ENCODE measurements at regions not wholly inside any gene's neighbourhood (a gene's known extent, or its start where the extent isn't known, plus 50 kb on each side); places are given as distances from the start of the nearest gene placed in this dataset.

DNA sequence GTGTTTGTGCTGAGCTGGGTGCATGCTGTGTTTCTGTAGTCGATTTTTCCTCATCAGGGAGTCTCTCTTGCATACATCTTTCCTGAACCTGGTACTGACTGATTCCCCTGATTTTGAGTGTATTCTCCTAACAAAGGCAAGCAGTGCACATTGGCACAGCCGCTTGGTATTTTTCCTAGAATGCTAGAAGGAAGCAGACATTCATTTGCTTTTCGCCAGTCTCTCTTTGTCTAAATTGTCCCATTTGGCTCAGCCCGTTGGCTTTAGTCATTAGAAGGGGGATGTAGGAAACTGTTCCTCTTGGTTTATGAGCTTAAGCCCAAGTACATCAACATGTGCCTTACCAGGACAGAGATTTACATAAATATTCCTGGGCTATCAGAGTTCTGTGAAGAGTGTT is 266.1 kb upstream of the TMTC4 start:
- no peak for DNase-seq (ENCODE audit: low read depth, low spot score)

GRCh38 chr13:100933841-100934240 is 259.2 kb upstream of the TMTC4 start:
- no peak for DNase-seq (ENCODE audit: low read depth, low spot score)

DNA sequence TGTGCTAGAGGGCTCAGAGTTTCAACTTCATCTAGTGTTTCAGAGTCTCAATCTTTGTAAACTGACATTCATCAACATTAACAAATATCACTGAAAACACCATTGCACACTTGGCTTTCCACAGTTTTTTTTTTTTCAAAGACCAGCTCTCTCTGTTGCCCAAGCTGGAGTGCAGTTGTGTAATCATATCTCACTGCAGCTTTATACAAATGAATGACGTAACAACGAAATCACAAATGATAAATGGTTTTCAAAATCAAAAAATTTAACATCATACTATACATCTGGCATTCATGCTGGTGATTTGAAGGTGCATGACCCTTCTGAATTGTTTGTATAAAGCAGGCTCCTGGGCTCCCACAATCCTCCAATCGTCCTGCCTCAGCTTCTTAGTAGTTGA is 248.0 kb upstream of the TMTC4 start:
- no peak for DNase-seq (ENCODE audit: low read depth, low spot score)

DNA sequence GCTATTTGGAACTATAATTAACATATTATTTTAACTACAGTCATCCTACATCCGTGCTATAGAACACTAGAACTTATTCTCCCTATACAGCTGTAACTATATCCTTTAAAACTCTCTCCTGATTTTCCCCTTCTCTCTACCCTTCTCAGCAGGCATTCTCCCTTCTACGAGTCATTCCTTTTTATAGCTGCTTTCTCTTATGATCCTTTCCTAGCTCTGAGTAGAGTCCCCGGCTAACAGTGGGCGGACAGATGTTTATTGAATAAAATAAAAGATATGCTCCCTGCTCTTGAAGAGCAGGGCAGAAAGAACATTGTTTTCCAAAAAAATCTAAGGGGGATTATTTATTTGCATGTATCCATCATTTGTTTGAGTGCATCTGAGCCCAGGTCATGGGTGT is 246.5 kb upstream of the TMTC4 start:
- no peak for DNase-seq (ENCODE audit: low read depth, low spot score)

DNA sequence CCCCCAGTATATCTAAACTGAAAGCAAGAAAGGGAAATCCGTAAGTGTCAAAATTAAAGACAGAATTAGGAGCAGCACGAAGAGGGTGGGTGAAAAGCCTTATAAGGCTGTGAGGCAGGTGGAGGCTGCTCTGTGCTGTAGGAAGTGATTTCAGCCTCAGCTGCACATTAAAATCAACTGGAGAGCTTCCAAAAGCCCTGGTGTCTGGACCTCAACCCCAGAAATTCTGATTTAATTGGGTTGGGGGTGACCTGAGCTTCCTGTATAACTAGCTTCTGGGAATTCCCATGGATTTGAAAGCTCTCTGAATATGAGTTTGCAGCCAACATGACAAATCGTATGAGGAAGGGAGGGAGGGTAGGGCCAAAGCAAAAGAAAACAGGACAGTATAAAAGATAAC is 242.4 kb upstream of the TMTC4 start:
- no peak for DNase-seq (ENCODE audit: low read depth, low spot score)

DNA sequence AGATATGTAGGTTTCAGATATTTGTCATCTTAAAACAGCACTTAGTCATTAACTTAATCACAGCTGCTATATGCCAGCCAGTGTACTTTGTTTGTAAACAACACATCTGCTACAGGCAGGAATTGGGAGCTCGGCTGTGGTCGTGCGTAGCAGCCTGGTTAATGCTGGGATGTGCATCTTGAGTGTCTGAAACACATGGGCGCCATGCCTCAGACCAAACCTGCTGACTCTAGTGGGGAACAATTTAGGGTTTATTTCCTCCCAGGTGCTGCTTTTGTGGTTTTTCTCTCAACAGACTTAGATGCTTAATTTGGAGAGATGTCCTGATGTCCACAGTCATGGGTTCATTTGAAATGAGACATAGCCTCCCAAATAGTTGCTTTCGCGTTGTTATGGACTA is 238.5 kb upstream of the TMTC4 start:
- DNase-seq (ENCODE audit: low read depth, low spot score): no peak

DNA sequence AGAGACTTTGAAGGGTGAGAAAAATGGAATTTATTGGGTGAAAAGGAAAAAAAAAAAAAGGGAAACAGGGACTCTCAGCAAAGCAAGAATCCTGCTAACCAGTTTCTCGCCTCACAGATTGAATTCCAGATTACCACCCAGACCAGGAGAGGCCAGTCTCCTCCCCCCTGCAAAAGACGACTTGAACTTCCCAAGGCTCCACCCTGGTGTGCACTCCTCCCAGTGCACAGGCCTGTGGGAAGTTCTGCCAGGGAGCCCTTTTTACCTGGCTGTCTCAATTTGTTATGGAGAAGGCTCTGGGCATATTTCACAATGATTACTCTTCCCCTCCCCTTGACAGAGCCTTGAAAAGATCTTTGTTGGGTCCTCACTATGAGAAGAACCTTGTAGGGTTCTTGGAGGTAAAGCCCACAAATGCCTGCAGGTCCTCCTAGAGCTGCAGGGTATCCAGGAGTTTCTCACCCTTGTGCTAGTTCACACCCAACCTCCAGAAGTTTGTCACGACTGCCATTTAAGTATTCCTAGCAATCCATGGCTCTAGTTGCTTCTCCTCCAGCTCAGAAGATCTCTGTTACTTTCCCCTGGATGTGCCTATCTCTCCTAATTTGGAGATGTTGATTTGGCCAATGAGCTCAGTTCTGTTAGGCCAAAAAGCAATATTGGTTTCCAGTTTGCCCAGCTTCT is 229.8 kb upstream of the TMTC4 start:
- DNase-seq (ENCODE audit: low read depth, low spot score): no peak

DNA sequence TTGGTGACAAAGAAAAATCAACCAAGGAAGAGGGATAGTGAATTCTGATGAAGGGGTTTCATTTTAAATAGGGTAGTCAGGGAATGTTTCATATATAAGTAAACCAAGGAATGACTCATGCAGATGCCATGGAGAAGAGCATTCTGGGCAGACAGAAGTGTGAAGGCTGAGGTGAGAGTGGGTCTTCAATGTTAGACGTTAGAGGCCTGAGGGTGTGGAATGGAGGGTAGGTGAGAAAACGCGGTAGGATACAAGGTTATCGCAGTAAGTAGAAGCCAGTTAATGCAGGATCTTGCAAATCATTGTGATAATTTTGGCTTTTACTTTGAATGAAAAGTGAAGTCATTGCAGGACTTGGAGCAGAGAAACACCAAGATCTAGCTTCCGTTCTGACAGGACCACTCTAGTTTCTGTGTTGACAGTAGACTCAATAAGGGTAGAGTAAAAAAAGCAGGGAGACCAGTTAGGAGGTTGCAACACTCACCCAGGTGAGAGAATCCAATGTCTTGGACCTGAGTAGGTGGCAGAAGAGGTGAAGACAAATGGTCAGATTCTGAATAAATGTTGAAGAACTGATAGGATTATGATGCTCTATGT is 225.2 kb upstream of the TMTC4 start:
- DNase-seq (ENCODE audit: low read depth, low spot score): no peak

GRCh38 chr13:100898431-100898830 is 223.8 kb upstream of the TMTC4 start:
- DNase-seq (ENCODE audit: low read depth, low spot score): no peak

- no peak for DNase-seq (ENCODE audit: low read depth, low spot score)
Measured at GRCh38 chr13:100895651-100896050, 221.1 kb upstream of the TMTC4 start.

DNA sequence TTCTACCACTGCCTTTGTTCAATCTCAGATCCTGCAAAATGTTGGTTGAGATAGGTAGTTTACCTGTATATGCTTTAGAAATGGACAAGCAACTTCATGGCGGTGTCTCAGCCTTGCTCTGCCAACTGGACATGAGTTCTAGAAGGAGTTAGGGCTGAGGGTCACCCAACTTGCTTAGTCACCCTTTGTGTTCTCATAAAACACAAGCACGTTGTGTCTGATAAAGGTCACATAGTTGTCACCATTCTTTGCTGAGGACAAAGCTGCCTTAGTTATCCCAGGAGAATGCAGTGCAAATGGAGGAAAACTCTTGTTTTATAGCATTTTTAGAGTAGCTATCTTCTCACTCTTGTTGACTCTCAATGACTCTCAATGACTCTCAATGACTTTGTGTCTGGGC is 218.4 kb upstream of the TMTC4 start:
- no peak for DNase-seq (ENCODE audit: low read depth, low spot score)

DNA sequence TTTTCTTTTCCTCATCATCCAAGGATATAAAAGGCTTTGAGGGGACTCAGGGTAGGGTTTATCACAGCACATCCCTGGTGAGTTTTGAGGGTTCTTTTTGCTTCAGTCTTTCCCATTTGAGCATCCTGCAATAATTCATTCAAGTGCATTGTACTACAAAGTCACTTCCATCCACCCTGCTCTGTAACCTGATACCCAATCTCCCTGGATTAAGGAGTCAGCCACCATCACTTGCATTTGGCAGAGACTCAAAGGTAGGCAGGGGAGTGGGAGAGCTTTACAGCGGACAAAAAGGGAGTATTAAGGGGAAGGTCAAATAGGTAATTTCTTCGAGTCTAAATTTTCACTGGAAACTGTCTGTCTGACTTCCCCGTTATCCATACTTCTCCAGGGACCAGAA is 216.1 kb upstream of the TMTC4 start:
- DNase-seq (ENCODE audit: low read depth, low spot score): no peak

GRCh38 chr13:100887729-100888151 is 213.1 kb upstream of the TMTC4 start:
- DNase-seq (ENCODE audit: low read depth, low spot score): no peak

DNA sequence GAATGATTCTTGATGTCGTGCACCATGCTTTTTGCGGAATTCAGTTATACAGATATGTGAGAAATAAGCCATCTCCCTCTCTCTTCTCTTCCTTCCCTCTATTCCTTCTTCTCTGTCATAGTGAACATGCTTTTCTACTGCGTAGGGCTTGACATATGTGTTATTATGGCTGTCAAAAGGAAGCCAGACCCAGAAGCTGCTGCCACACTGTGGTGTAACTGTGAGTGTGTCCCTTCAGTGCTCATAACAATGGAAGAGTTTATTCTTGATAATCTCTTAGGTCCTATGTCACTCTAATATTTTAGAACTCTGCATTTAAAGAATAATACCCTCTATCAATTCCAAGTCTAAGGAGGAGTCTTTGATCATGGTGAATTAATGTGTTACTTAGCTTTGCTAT is 208.9 kb upstream of the TMTC4 start:
- DNase-seq (ENCODE audit: low read depth, low spot score): no peak

GRCh38 chr13:100881291-100881864 is 206.8 kb upstream of the TMTC4 start:
- no peak for DNase-seq (ENCODE audit: low read depth, low spot score)

GRCh38 chr13:100880166-100880565 is 205.6 kb upstream of the TMTC4 start:
- DNase-seq (ENCODE audit: low read depth, low spot score): no peak

DNA sequence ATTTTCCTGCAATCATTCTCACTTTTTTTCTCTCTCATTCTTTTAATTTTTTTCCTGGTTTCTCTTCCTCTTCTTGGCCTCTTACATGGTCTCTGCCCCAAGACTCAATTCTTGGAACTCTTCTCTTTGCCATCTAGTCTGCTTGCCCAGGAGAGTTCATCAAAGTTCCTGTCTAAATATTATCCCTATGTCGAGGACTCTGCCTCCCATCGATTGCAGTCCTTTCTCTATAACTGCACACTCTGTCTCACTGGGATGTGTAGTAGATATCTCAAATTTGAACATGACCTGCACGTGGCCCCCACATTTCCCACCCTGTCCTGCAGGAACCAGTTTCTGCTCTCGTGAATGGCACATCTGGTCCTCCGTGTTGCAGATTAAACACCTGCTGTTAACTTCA is 204.7 kb upstream of the TMTC4 start:
- no peak for DNase-seq (ENCODE audit: low read depth, low spot score)

DNA sequence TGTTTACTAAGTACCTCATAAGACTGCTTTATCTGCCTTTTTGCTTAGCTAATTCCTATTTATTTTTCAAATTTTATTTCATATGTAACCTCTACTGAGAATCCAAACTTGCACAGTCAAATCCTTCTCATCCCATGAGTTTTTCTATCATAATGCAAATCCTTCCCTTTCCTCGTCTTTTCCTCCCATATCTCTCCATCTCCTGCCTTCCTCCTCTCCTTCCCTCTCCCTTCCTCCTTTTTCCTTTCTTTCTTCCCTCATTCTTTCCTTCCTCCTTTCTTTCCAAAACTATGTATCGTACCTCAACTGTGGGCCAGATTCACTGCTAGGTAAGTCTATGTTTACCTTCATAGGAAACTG is 201.4 kb upstream of the TMTC4 start:
- no peak for DNase-seq (ENCODE audit: low read depth, low spot score)

DNA sequence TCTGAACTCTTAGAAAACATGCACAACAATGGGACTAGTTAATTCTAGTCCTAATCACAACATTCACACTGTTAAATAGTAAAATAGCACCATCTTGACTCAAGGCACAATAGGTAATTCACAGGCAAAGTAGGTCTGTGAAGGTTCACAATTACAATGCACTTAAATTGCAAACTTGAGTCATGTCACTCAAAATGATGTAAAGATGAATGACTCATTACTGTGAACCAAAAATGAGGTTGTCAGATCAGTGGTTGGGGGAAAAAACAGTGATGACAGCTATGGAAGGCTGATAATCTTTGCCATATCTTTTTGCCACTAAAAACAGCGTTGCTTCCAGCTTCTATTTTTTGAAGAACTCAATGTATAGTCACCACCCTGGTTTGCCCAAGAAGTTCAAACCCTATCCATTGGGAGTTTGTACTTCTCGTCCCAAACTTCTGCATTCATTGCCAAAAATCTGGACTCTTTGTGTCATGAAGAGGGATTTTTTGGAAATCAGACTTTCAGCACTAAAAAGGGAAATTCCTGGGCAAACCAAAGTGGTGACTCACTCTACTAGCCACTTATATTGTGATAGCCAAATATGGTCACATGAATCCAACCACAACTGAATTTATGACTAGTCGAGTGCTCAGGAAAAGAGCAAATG is 200.9 kb upstream of the TMTC4 start:
- DNase-seq (ENCODE audit: low read depth, low spot score): no peak

DNA sequence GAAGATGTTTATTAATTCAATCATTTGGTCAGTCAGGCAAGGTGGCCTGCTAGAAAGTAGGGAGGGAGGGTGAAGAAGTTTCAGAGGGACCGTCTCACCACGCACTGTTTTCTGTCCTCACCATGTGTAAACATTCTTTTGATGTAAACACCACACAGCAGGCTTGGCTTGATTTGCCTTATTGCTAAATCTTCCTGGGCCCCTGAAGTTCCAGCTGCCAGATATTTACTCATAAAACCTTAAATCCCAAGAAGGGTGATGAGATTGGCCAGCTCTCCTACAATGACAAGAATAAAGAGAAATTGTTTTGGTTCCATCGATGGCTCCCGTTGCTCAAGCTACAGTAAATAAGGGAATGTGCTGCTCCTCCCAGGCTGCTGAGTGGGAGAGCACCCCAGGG is 198.2 kb upstream of the TMTC4 start:
- DNase-seq (ENCODE audit: low read depth, low spot score): no peak

DNA sequence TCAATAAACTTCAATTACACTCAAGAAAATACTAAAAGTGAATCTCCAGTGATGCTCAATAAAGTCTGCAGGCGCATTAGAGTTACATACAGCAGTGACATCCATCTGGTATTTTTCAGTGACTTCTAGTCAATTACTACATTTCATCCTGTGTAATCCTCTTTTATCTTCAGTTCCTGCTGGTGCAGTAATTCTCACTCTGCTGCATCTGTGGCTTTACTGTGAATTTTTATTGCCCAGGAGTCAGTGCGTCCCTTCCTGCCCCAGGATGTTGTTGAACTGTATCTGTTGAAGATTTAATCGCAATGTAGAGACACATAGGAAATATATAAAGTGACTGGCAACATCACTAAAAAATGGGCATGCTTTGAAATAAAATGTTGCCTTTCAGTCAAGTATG is 196.3 kb upstream of the TMTC4 start:
- DNase-seq (ENCODE audit: low read depth, low spot score): no peak

- no peak for DNase-seq (ENCODE audit: low read depth, low spot score)
Measured at GRCh38 chr13:100860866-100861265, 186.3 kb upstream of the TMTC4 start.

DNA sequence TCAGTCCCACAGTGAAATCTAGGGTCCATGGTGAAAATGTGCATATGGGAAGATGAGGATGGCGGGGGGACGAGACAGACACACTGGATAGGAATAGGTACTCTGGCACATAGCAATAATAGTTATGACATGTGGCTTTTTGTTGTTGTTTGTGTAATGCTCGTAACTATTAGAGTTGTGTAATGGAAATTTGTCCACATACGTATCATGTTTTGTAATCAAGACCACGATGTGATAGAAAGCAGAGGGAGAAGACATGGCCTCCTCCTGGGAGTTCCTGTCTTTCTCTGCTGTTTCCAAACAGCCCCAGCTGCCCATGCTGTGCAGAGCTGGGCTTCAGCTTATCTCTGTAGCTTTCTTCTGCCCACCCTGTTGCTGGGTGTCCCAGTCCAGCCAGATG is 185.3 kb upstream of the TMTC4 start:
- no peak for DNase-seq (ENCODE audit: low read depth, low spot score)
